ENCODE measurements at regions not wholly inside any gene's neighbourhood (a gene's known extent, or its start where the extent isn't known, plus 50 kb on each side); places are given as distances from the start of the nearest gene placed in this dataset.

DNA sequence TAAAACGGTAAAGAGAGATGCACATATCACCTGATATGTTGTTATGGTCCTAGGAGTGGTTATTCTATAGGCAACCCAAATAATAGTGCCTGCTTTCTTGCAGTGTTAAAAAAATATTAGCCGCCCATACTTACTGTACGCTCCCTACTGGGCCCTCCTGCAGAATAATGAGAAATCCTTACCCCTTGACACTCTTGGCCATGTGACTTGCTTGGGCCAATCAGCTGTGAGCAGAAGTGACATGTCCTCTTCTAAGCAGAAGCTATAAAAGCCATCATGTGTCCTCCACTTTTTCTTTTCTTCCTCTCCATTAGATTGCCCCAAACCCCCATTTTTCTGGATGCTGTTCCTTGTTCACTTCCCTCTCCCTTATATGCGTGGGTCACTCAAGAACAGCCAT is 90.5 kb upstream of the SPRED2 start:
- H3K9me3 ChIP-seq, result no peaks in the 10 kb centered on the region
- no peaks in the 10 kb centered on the region for H3K27me3 ChIP-seq
- no peaks in the 10 kb centered on the region for H3K4me1 ChIP-seq
- no peak for DNase-seq (ENCODE audit: low spot score)
- TF ChIP-seq, protein P1, sequence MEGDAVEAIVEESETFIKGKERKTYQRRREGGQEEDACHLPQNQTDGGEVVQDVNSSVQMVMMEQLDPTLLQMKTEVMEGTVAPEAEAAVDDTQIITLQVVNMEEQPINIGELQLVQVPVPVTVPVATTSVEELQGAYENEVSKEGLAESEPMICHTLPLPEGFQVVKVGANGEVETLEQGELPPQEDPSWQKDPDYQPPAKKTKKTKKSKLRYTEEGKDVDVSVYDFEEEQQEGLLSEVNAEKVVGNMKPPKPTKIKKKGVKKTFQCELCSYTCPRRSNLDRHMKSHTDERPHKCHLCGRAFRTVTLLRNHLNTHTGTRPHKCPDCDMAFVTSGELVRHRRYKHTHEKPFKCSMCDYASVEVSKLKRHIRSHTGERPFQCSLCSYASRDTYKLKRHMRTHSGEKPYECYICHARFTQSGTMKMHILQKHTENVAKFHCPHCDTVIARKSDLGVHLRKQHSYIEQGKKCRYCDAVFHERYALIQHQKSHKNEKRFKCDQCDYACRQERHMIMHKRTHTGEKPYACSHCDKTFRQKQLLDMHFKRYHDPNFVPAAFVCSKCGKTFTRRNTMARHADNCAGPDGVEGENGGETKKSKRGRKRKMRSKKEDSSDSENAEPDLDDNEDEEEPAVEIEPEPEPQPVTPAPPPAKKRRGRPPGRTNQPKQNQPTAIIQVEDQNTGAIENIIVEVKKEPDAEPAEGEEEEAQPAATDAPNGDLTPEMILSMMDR (IDR thresholded peaks at IDR 0.05), result no peak
- no peaks in the 10 kb centered on the region for H3K36me3 ChIP-seq
- no peak overlapping the region for H3K27ac ChIP-seq
- no peak overlapping the region for H3K4me3 ChIP-seq

DNA sequence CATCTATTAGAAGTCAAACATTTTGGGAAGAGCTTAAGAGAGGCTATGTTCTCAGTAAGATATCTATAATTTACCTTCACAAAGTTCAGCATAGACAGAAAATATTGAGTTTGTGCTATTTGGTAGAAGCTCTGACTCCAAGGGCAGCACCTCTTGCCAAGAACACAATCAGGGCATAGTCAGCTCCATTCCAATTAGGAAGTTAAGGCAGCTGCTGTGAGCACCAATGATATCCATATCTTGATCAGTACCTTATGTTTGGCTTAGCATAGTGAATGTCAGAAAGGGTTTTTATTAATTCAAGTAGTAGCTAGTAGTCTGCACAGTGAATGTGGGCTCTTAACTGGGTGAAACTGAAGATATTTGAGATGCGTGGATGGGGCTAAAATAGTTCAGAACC is 86.4 kb upstream of the SPRED2 start:
- H3K27me3 ChIP-seq, result no peaks in the 10 kb centered on the region
- TF ChIP-seq, protein P1 (IDR thresholded peaks at IDR 0.05), result no peak
- no peaks in the 10 kb centered on the region for H3K4me1 ChIP-seq
- H3K4me3 ChIP-seq, result no peak overlapping the region
- DNase-seq (ENCODE audit: low spot score), result no peak
- H3K36me3 ChIP-seq, result no peaks in the 10 kb centered on the region
- H3K27ac ChIP-seq, result no peak overlapping the region
- H3K9me3 ChIP-seq, result no peaks in the 10 kb centered on the region

DNA sequence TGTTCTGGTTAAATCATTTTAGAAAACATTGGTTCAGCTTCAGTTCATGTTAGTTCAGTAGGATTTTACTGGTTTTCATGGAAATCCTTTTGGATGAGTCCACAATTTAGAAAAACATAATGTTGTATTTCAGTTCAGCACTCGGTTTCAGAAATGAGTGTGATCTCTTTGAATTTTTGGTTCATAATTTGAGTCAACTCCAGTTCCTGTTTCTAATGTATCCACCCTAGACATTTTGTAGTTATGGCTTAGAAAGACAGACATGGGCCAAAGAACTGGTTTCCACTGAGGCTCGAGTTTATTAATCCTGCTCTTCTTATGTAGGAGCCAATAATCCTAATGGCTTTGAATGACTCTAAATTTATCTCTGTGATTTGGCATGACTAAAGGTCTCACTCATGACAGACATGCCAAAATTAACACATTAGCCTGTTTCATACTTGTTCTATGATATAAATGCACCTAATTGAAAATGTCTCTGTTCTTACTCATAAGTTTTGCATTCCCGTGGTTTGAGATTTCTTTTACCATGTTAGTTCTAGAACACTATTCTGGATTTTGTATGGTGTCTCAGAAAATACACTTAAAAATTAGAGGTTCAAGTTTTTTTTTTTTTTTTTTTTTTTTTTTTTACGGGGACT is 82.3 kb upstream of the SPRED2 start:
- Histone ChIP-seq H3K36me3 (no peaks in the 10 kb centered on the region), H3K4me1 (no peaks in the 10 kb centered on the region), H3K27me3 (no peaks in the 10 kb centered on the region), H3K4me3 (no peak overlapping the region), H3K9me3 (no peaks in the 10 kb centered on the region), H3K27ac (no peak overlapping the region)
- no peak for DNase-seq (ENCODE audit: low spot score)
- TF ChIP-seq, protein P1 (IDR thresholded peaks at IDR 0.05), result no peak

- H3K4me1 ChIP-seq, result no peaks in the 10 kb centered on the region
- TF ChIP-seq, protein P1 (IDR thresholded peaks at IDR 0.05), result no peak
- no peak overlapping the region for H3K27ac ChIP-seq
- H3K36me3 ChIP-seq, result no peaks in the 10 kb centered on the region
- no peak overlapping the region for H3K4me3 ChIP-seq
- H3K9me3 ChIP-seq, result no peaks in the 10 kb centered on the region
- no peak for DNase-seq (ENCODE audit: low spot score)
- no peaks in the 10 kb centered on the region for H3K27me3 ChIP-seq
These were observed 80.4 kb upstream of the SPRED2 start for GRCh38 chr2:65512783-65513182.

DNA sequence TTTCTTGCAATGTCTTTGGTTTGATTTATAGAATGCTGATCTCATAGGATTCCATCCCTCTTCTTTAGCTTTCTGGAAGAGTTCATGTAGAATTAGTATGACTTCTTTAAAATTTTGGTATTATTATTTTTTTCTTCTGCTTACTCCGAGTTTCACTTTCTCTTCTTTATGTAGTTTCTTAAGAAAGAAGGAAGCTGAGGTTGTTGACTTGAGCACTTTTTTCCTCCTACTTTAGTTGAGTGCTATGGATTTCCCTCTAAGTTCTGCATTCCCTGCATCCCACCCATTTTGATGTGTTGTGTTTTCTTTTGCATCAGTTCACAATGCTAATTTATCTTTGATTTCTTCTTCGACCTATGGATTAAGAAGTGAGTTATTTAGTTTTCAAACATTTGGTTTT is 78.9 kb upstream of the SPRED2 start:
- no peaks in the 10 kb centered on the region for H3K4me1 ChIP-seq
- H3K9me3 ChIP-seq, result no peaks in the 10 kb centered on the region
- H3K27me3 ChIP-seq, result no peaks in the 10 kb centered on the region
- no peaks in the 10 kb centered on the region for H3K36me3 ChIP-seq
- no peak for DNase-seq (ENCODE audit: low spot score)
- TF ChIP-seq, protein P1 (IDR thresholded peaks at IDR 0.05), result no peak
- no peak overlapping the region for H3K4me3 ChIP-seq
- H3K27ac ChIP-seq, result no peak overlapping the region

DNA sequence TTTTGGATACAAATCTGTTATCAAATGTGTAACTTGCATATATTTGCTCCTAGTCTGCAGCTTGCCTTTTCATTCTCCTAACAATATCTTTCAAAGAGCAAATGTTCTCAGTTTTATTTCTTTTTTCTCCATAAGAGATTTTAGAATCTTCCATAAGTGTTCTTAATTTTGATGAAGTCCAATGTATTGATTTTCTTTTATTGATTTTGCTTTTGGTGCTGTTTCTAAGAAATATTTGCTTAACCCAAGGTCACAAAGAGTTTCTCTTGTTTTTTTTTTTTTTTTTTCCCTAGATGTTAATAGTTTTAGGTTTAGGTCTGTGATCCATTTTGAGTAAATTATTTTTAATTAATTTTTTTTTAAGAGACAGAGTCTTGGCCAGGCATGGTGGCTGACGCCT is 75.8 kb upstream of the SPRED2 start:
- Histone ChIP-seq H3K27ac (no peak overlapping the region), H3K4me1 (no peaks in the 10 kb centered on the region), H3K36me3 (no peaks in the 10 kb centered on the region), H3K9me3 (no peaks in the 10 kb centered on the region), H3K27me3 (no peaks in the 10 kb centered on the region), H3K4me3 (no peak overlapping the region)
- TF ChIP-seq, protein P1 (IDR thresholded peaks at IDR 0.05), result no peak
- DNase-seq (ENCODE audit: low spot score), result no peak

Data from right atrium auricular region (tissue), 2 donors.